Uterus (tissue), 3 donors: ENCODE measurements at regions not wholly inside any gene's neighbourhood (a gene's known extent, or its start where the extent isn't known, plus 50 kb on each side); places are given as distances from the start of the nearest gene placed in this dataset.

Source experiments
- DNase-seq, 2 donors: peaks; one replicate each; pipeline ENCODE4 v3.0.0-alpha.2; 2019 to 2020
- H3K27ac ChIP-seq, 2 donors: fragments of 200-600 bp; sonication (generic); 1 replicate in 1 of 2; 2 replicates in 1 of 2; pipeline ENCODE4 v1.5.1; 2016 to 2018
- H3K27me3 ChIP-seq, 2 donors: fragments of 200-600 bp; sonication (generic); one replicate each; pipeline ENCODE4 v1.5.1; 2018 to 2019; ENCODE audit warnings: control low read depth in 1 of 2
- H3K36me3 ChIP-seq, 2 donors: fragments of 200-600 bp; sonication (generic); one replicate each; pipeline ENCODE4 v1.5.1; 2019; ENCODE audit warnings: control low read depth in 1 of 2
- H3K4me1 ChIP-seq, 2 donors: fragments of 200-600 bp; sonication (generic); one replicate each; pipeline ENCODE4 v1.5.1; 2018 to 2019; ENCODE audit warnings: control low read depth in 1 of 2
- H3K4me3 ChIP-seq, 2 donors: fragments of 200-600 bp; sonication (generic); 1 replicate in 1 of 2; 2 replicates in 1 of 2; pipeline ENCODE4 v1.5.1; 2018 to 2019; ENCODE audit warnings: mild to moderate bottlenecking in 1 of 2
- H3K9me3 ChIP-seq, 2 donors: fragments of 200-600 bp; sonication (generic); one replicate each; pipeline ENCODE4 v1.5.1; 2019; ENCODE audit warnings: control low read depth in 1 of 2
- POLR2A ChIP-seq, 2 donors: fragments of 450-650 bp; IDR thresholded peaks; one replicate each; pipeline ENCODE4 v1.6.1; 2016; ENCODE audit warnings: antibody characterized with exemption in 2 of 2, mild to moderate bottlenecking in 1 of 2, moderate library complexity in 1 of 2
- intact Hi-C: fragments of 100-400 bp; cut with DNase I; formaldehyde crosslinking; loops from one replicate; pipeline ENCODE4 v1.15.1; 2023; ENCODE audit warnings: low total_unique reads
- TF ChIP-seq, protein P1 (sequence below), 4 experiments: fragments of 200-600 bp in 2 of 4; fragments of 450-650 bp in 2 of 4; sonication (generic) in 2 of 4; IDR thresholded peaks; one replicate each; pipeline ENCODE4 v1.5.1; 2016 to 2019; ENCODE audit warnings: antibody characterized with exemption in 4 of 4, mild to moderate bottlenecking in 2 of 4, moderate library complexity in 1 of 4
- donor health status: DM: yes; HTN: yes; CAD: no.

- H3K27me3 ChIP-seq = no peaks in the 10 kb centered on the region
- TF ChIP-seq POLR2A (IDR thresholded peaks at IDR 0.05) = no peak
- TF ChIP-seq, protein P1, sequence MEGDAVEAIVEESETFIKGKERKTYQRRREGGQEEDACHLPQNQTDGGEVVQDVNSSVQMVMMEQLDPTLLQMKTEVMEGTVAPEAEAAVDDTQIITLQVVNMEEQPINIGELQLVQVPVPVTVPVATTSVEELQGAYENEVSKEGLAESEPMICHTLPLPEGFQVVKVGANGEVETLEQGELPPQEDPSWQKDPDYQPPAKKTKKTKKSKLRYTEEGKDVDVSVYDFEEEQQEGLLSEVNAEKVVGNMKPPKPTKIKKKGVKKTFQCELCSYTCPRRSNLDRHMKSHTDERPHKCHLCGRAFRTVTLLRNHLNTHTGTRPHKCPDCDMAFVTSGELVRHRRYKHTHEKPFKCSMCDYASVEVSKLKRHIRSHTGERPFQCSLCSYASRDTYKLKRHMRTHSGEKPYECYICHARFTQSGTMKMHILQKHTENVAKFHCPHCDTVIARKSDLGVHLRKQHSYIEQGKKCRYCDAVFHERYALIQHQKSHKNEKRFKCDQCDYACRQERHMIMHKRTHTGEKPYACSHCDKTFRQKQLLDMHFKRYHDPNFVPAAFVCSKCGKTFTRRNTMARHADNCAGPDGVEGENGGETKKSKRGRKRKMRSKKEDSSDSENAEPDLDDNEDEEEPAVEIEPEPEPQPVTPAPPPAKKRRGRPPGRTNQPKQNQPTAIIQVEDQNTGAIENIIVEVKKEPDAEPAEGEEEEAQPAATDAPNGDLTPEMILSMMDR (IDR thresholded peaks at IDR 0.05) = no peak
- no peaks in the 10 kb centered on the region for H3K36me3 ChIP-seq
- H3K4me1 ChIP-seq = no peaks in the 10 kb centered on the region
- intact Hi-C loops = no loop called here
- H3K9me3 ChIP-seq = no peaks in the 10 kb centered on the region
- DNase-seq = no peak
- no peak overlapping the region for H3K27ac ChIP-seq
- no peak overlapping the region for H3K4me3 ChIP-seq
Measured at GRCh38 chr21:20646431-20647165, 351.6 kb upstream of the NCAM2 start.

GRCh38 chr21:20647607-20648006, 350.6 kb upstream of the NCAM2 start:
- Histone ChIP-seq H3K4me3 (no peak overlapping the region), H3K27me3 (no peaks in the 10 kb centered on the region), H3K9me3 (no peaks in the 10 kb centered on the region), H3K36me3 (no peaks in the 10 kb centered on the region), H3K27ac (no peak overlapping the region), H3K4me1 (no peaks in the 10 kb centered on the region)
- intact Hi-C loops = no loop called here
- no peak for DNase-seq
- TF ChIP-seq, protein P1 (IDR thresholded peaks at IDR 0.05) = no peak
- no peak for TF ChIP-seq POLR2A (IDR thresholded peaks at IDR 0.05)

DNA sequence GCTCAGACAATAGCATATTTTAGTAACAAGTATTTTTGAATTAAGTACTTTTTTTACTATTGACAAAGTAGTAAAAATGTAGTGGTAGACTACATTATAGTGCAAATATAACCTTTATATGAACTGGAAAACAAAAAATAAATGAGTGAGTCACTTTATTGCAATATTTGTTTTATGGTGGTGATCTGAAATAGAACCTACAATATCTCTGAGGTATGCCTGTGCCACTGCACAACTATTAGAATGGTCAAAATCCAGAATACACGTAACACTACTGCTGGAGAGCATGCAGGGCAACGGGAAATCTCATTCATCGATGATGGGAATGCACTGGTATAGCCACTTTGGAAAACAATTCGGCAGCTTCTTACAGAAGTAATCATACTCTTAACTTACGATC, 349.0 kb upstream of the NCAM2 start:
- Histone ChIP-seq H3K9me3 (no peaks in the 10 kb centered on the region), H3K27me3 (no peaks in the 10 kb centered on the region), H3K4me1 (no peaks in the 10 kb centered on the region), H3K27ac (no peak overlapping the region), H3K4me3 (no peak overlapping the region), H3K36me3 (no peaks in the 10 kb centered on the region)
- intact Hi-C loops = no loop called here
- TF ChIP-seq, protein P1 (IDR thresholded peaks at IDR 0.05) = no peak
- no peak for TF ChIP-seq POLR2A (IDR thresholded peaks at IDR 0.05)
- DNase-seq = no peak

DNA sequence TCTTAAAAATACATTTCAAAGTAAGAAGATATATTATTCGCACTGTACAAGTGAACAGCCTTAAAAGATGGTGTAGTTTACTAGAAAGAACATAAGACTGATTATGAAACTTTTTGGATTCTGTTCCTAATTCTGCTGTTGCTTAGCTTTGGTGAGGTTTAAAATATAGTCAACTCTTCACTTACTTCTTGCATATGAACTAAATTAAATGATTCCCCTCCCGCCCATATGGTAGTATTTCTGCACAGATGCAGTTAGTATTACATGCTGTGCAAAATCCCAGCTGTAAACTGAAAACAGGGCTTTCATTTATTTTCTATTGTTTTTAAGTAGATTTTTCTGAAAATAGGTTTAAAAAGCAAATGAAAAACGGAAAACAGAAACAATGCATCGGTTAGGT, 345.4 kb upstream of the NCAM2 start:
- intact Hi-C loops = no loop called here
- H3K36me3 ChIP-seq = no peaks in the 10 kb centered on the region

GRCh38 chr21:20661246-20661645, 337.0 kb upstream of the NCAM2 start:
- DNase-seq = no peak
- Histone ChIP-seq H3K27me3 (no peaks in the 10 kb centered on the region), H3K9me3 (no peaks in the 10 kb centered on the region), H3K4me3 (no peak overlapping the region), H3K36me3 (no peaks in the 10 kb centered on the region), H3K27ac (no peak overlapping the region), H3K4me1 (no peaks in the 10 kb centered on the region)
- TF ChIP-seq, protein P1 (IDR thresholded peaks at IDR 0.05) = no peak
- TF ChIP-seq POLR2A (IDR thresholded peaks at IDR 0.05) = no peak
- intact Hi-C loops = no loop called here

More for the DNA sequence above, 345.4 kb upstream of the NCAM2 start:
- no peaks in the 10 kb centered on the region for H3K4me1 ChIP-seq
- H3K27ac ChIP-seq = no peak overlapping the region
- no peak for DNase-seq
- H3K27me3 ChIP-seq = no peaks in the 10 kb centered on the region
- TF ChIP-seq, protein P1 (IDR thresholded peaks at IDR 0.05) = no peak
- TF ChIP-seq POLR2A (IDR thresholded peaks at IDR 0.05) = no peak
- H3K4me3 ChIP-seq = no peak overlapping the region
- no peaks in the 10 kb centered on the region for H3K9me3 ChIP-seq
